ENCODE measurements at regions not wholly inside any gene's neighbourhood (a gene's known extent, or its start where the extent isn't known, plus 50 kb on each side); places are given as distances from the start of the nearest gene placed in this dataset.
"Not testable (repeated sequence)": the region's sequence is repeated elsewhere in the genome, so short reads cannot be mapped to it uniquely, and the experiment has no call there.

DNA sequence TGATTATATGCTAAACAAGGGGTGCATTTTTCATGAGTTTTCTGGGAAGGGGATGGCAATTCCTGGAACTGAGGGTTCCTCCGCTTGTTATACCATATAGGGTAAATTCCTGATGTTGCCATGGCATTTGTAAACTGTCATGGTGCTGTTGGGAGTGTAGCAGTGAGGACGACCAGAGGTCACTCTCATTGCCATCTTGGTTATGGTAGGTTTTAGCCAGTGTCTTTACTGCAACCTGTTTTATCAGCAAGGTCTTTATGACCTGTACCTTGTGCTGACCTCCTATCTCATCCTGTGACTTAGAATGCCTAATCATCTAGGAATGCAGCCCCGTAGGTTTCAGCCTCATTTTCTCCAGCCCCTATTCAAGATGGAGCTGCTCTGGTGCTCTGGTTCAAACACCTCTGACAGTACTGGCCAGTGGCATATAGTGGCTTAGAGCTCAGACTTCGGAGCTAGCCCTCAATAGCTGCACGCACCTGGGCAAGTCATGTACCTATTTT lies 154.2 kb upstream of the DPH6 start (continued):
- TF ChIP-seq ZNF175 (CRISPR knock-in tag; IDR thresholded peaks at IDR 0.05; ENCODE audit: low read depth) = peak; percentile 95
- peak; percentile 42; the same call in 1 of the 2 replicates for TF ChIP-seq ZNF134 (CRISPR knock-in tag; conservative IDR thresholded peaks at IDR 0.05)
- peak; percentile 91 for TF ChIP-seq BACH1 (tag; IDR thresholded peaks at IDR 0.05)
- peak; percentile 93 for TF ChIP-seq ESRRA (IDR thresholded peaks at IDR 0.05; ENCODE audit: borderline replicate concordance, low read depth)
- TF ChIP-seq ZNF668 (CRISPR knock-in tag; IDR thresholded peaks at IDR 0.05) = 0 out of 2 replicates have a peak, but pooled peaks have one; percentile 36
- TF ChIP-seq NR4A1 (CRISPR knock-in tag; IDR thresholded peaks at IDR 0.05) = peak; percentile 92
- TF ChIP-seq NR4A1 (tag; IDR thresholded peaks at IDR 0.05) = peak; percentile 98
- peak; percentile 68 for TF ChIP-seq KLF1 (tag; IDR thresholded peaks at IDR 0.05)
- peak; percentile 95 for TF ChIP-seq ZNF197 (CRISPR knock-in tag; IDR thresholded peaks at IDR 0.05; ENCODE audit: low read depth)
- not testable (repeated sequence) for TF ChIP-seq NR2C2 (CRISPR knock-in tag; IDR thresholded peaks at IDR 0.05)
- peak; percentile 83 for TF ChIP-seq NR2C2 (tag; IDR thresholded peaks at IDR 0.05)
- 0 out of 2 replicates have a peak, but pooled peaks have one; percentile 20 for TF ChIP-seq POLR2A (conservative IDR thresholded peaks at IDR 0.05)
- TF ChIP-seq, protein P1, sequence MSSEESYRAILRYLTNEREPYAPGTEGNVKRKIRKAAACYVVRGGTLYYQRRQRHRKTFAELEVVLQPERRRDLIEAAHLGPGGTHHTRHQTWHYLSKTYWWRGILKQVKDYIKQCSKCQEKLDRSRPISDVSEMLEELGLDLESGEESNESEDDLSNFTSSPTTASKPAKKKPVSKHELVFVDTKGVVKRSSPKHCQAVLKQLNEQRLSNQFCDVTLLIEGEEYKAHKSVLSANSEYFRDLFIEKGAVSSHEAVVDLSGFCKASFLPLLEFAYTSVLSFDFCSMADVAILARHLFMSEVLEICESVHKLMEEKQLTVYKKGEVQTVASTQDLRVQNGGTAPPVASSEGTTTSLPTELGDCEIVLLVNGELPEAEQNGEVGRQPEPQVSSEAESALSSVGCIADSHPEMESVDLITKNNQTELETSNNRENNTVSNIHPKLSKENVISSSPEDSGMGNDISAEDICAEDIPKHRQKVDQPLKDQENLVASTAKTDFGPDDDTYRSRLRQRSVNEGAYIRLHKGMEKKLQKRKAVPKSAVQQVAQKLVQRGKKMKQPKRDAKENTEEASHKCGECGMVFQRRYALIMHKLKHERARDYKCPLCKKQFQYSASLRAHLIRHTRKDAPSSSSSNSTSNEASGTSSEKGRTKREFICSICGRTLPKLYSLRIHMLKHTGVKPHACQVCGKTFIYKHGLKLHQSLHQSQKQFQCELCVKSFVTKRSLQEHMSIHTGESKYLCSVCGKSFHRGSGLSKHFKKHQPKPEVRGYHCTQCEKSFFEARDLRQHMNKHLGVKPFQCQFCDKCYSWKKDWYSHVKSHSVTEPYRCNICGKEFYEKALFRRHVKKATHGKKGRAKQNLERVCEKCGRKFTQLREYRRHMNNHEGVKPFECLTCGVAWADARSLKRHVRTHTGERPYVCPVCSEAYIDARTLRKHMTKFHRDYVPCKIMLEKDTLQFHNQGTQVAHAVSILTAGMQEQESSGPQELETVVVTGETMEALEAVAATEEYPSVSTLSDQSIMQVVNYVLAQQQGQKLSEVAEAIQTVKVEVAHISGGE (CRISPR knock-in tag; IDR thresholded peaks at IDR 0.05) = peak in 1 of 3 experiments; percentile 71; a peak in 2 of 6 replicates
- TF ChIP-seq, protein P2, sequence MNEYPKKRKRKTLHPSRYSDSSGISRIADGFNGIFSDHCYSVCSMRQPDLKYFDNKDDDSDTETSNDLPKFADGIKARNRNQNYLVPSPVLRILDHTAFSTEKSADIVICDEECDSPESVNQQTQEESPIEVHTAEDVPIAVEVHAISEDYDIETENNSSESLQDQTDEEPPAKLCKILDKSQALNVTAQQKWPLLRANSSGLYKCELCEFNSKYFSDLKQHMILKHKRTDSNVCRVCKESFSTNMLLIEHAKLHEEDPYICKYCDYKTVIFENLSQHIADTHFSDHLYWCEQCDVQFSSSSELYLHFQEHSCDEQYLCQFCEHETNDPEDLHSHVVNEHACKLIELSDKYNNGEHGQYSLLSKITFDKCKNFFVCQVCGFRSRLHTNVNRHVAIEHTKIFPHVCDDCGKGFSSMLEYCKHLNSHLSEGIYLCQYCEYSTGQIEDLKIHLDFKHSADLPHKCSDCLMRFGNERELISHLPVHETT (CRISPR knock-in tag; conservative IDR thresholded peaks at IDR 0.05 in 1 of 2, IDR thresholded peaks at IDR 0.05 in 1 of 2) = peak in 1 of 2 experiments; percentile 95; a peak in 2 of 4 replicates
- TF ChIP-seq ZNF354B (CRISPR knock-in tag; IDR thresholded peaks at IDR 0.05) = peak; percentile 67; the same call in 1 of the 2 replicates
- TF ChIP-seq, protein P3, sequence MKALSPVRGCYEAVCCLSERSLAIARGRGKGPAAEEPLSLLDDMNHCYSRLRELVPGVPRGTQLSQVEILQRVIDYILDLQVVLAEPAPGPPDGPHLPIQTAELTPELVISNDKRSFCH (CRISPR knock-in tag; IDR thresholded peaks at IDR 0.05) = not testable (repeated sequence)
- TF ChIP-seq, protein P3 (tag; IDR thresholded peaks at IDR 0.05) = peak; percentile 91
- peak; percentile 28; the same call in 1 of the 2 replicates for TF ChIP-seq ZKSCAN8 (CRISPR knock-in tag; IDR thresholded peaks at IDR 0.05)
- TF ChIP-seq, protein P4, sequence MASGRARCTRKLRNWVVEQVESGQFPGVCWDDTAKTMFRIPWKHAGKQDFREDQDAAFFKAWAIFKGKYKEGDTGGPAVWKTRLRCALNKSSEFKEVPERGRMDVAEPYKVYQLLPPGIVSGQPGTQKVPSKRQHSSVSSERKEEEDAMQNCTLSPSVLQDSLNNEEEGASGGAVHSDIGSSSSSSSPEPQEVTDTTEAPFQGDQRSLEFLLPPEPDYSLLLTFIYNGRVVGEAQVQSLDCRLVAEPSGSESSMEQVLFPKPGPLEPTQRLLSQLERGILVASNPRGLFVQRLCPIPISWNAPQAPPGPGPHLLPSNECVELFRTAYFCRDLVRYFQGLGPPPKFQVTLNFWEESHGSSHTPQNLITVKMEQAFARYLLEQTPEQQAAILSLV (tag; IDR thresholded peaks at IDR 0.05) = peak; percentile 85
- TF ChIP-seq ZBTB17 (CRISPR knock-in tag; IDR thresholded peaks at IDR 0.05) = 0 out of 2 replicates have a peak, but pooled peaks have one; percentile 50
- TF ChIP-seq ZNF165 (CRISPR knock-in tag; IDR thresholded peaks at IDR 0.05; ENCODE audit: borderline replicate concordance) = peak; percentile 77; the same call in 1 of the 2 replicates
- peak; percentile 91 for TF ChIP-seq PTRF (tag; IDR thresholded peaks at IDR 0.05)
- TF ChIP-seq ZNF589 (CRISPR knock-in tag; IDR thresholded peaks at IDR 0.05; ENCODE audit: low read depth) = peak; percentile 85
